ENCODE measurements at regions not wholly inside any gene's neighbourhood (a gene's known extent, or its start where the extent isn't known, plus 50 kb on each side); places are given as distances from the start of the nearest gene placed in this dataset.

- no peaks in the 10 kb centered on the region for H3K4me1 ChIP-seq (ENCODE audit: control insufficient read depth in 2 of 2, insufficient read depth in 2 of 2, low read length in 2 of 2)
- WGBS: 91% methylated on average over 4 of the region's 4 CpGs
- no peak for DNase-seq (ENCODE audit: low read depth in 6 of 9, low spot score in 9 of 9)
- H3K4me3 ChIP-seq (ENCODE audit: low read length in 2 of 2): no peak overlapping the region
- no peaks in the 10 kb centered on the region for H3K36me3 ChIP-seq (ENCODE audit: control insufficient read depth in 2 of 2, insufficient read depth in 2 of 2, low read length in 1 of 2)
- no peaks in the 10 kb centered on the region for H3K9me3 ChIP-seq (ENCODE audit: control insufficient read depth in 2 of 2, insufficient read depth in 1 of 2, low read length in 1 of 2)
- H3K27ac ChIP-seq (ENCODE audit: low read depth in 1 of 2, low read length in 1 of 2): no peak overlapping the region
- no peaks in the 10 kb centered on the region for H3K27me3 ChIP-seq (ENCODE audit: control insufficient read depth in 2 of 2, insufficient read depth in 1 of 2, low read length in 1 of 2)
Observed at GRCh38 chr4:173700650-173701049, 170.6 kb upstream of the HAND2 start.

DNA sequence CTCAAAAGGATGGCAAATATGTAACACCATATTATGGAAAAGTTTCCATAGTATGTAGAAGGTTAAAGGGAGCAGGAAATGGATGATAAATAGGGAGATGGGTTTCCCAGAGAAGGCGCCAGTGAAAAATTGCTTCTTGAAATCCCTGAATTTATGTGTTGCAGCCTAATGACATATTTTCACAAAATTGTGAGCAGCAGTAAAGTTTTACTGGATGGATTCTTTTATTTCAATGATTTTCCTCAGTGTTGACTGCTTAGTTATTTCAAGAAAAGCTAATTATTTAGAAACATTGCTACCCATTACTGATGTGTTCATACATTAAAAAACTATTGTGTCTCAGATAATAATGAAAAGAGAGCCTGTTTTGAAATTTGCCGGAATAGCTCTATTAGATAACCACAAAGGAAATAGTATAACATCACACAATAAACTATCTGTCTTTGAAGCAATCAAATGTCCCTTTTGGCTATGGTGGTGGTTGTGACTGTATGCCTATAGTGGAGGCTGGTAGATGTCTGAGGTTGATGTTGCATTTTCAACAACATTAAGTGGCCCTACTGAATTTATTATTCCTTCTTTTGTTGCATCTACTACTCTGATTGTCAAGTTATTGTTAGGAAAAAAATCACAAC, 169.9 kb upstream of the HAND2 start:
- H3K27me3 ChIP-seq (ENCODE audit: control insufficient read depth in 2 of 2, insufficient read depth in 1 of 2, low read length in 1 of 2): no peaks in the 10 kb centered on the region
- no peaks in the 10 kb centered on the region for H3K4me1 ChIP-seq (ENCODE audit: control insufficient read depth in 2 of 2, insufficient read depth in 2 of 2, low read length in 2 of 2)
- no peak overlapping the region for H3K4me3 ChIP-seq (ENCODE audit: low read length in 2 of 2)
- no peak for DNase-seq (ENCODE audit: low read depth in 6 of 9, low spot score in 9 of 9)
- no peaks in the 10 kb centered on the region for H3K9me3 ChIP-seq (ENCODE audit: control insufficient read depth in 2 of 2, insufficient read depth in 1 of 2, low read length in 1 of 2)
- 93% methylated on average over 2 of the region's 2 CpGs for WGBS
- no peak overlapping the region for H3K27ac ChIP-seq (ENCODE audit: low read depth in 1 of 2, low read length in 1 of 2)
- H3K36me3 ChIP-seq (ENCODE audit: control insufficient read depth in 2 of 2, insufficient read depth in 2 of 2, low read length in 1 of 2): no peaks in the 10 kb centered on the region

DNA sequence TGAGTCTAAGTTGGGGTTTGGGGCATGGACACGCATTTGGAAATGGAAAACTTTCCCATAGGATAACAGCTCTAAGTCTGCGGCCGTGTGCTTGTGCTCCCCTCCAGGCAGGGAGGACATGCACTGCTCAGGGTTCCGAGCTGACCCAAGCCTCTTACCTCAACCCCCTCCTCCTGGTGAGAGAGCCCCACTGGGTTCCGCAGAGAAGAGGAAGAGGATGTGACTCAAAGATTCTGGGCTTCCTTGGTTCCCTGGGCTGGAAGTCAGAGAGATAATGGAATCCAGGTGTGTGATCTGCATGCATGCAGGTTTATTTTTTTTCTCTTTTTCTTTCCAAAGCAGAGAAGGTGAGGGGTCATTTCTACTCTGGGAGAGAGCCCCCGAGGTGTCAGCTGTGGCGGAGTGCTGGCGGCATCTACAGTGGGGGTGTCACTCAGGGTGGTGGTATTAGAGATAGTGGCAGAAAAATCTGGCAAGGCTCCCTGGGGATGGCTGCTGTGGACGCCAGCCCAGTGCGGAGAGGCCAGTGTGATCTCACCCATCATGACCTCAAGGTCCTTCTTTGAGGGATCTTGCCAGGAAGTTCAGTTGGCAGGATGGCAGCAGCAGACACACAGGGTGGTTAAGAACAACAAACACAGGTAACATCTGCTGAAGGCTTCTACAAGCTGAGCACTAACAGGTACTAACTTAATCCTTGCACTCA, 168.7 kb upstream of the HAND2 start:
- Histone ChIP-seq H3K9me3 (ENCODE audit: control insufficient read depth in 2 of 2, insufficient read depth in 1 of 2, low read length in 1 of 2) (no peaks in the 10 kb centered on the region), H3K36me3 (ENCODE audit: control insufficient read depth in 2 of 2, insufficient read depth in 2 of 2, low read length in 1 of 2) (no peaks in the 10 kb centered on the region), H3K27me3 (ENCODE audit: control insufficient read depth in 2 of 2, insufficient read depth in 1 of 2, low read length in 1 of 2) (no peaks in the 10 kb centered on the region), H3K4me1 (ENCODE audit: control insufficient read depth in 2 of 2, insufficient read depth in 2 of 2, low read length in 2 of 2) (no peaks in the 10 kb centered on the region), H3K4me3 (ENCODE audit: low read length in 2 of 2) (no peak overlapping the region), H3K27ac (ENCODE audit: low read depth in 1 of 2, low read length in 1 of 2) (no peak overlapping the region)
- no peak for DNase-seq (ENCODE audit: low read depth in 6 of 9, low spot score in 9 of 9)
- 78% methylated on average over 10 of the region's 10 CpGs for WGBS

DNA sequence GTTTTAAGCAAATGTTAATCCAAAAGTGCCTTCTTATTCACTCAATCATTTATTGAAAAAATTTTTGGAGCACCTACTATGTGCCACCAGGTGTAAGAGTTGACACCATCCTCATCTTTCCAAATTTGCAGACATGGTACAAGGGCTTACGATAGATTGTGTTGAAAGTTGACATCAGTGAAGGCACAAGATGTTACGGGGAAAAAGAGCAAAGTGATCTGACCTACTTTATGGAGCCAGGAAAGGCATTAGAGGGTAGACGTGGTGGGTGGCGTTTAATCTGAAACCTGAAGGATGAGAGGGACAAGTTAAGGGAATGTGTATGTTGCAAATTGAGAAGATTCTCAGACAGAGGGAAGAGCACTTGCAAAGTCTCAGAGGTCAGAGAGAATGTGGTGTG, 167.8 kb upstream of the HAND2 start:
- no peak overlapping the region for H3K4me3 ChIP-seq (ENCODE audit: low read length in 2 of 2)
- H3K27ac ChIP-seq (ENCODE audit: low read depth in 1 of 2, low read length in 1 of 2): no peak overlapping the region
- no peak for DNase-seq (ENCODE audit: low read depth in 6 of 9, low spot score in 9 of 9)
- WGBS: 83% methylated on average over 4 of the region's 4 CpGs
- H3K27me3 ChIP-seq (ENCODE audit: control insufficient read depth in 2 of 2, insufficient read depth in 1 of 2, low read length in 1 of 2): no peaks in the 10 kb centered on the region
- H3K9me3 ChIP-seq (ENCODE audit: control insufficient read depth in 2 of 2, insufficient read depth in 1 of 2, low read length in 1 of 2): no peaks in the 10 kb centered on the region
- H3K36me3 ChIP-seq (ENCODE audit: control insufficient read depth in 2 of 2, insufficient read depth in 2 of 2, low read length in 1 of 2): no peaks in the 10 kb centered on the region
- H3K4me1 ChIP-seq (ENCODE audit: control insufficient read depth in 2 of 2, insufficient read depth in 2 of 2, low read length in 2 of 2): no peaks in the 10 kb centered on the region

GRCh38 chr4:173696551-173696950, 166.5 kb upstream of the HAND2 start:
- H3K27me3 ChIP-seq (ENCODE audit: control insufficient read depth in 2 of 2, insufficient read depth in 1 of 2, low read length in 1 of 2): no peaks in the 10 kb centered on the region
- no peak for DNase-seq (ENCODE audit: low read depth in 6 of 9, low spot score in 9 of 9)
- H3K27ac ChIP-seq (ENCODE audit: low read depth in 1 of 2, low read length in 1 of 2): no peak overlapping the region
- no peak overlapping the region for H3K4me3 ChIP-seq (ENCODE audit: low read length in 2 of 2)
- no peaks in the 10 kb centered on the region for H3K9me3 ChIP-seq (ENCODE audit: control insufficient read depth in 2 of 2, insufficient read depth in 1 of 2, low read length in 1 of 2)
- WGBS: 100% methylated on average over 1 of the region's 1 CpG
- H3K4me1 ChIP-seq (ENCODE audit: control insufficient read depth in 2 of 2, insufficient read depth in 2 of 2, low read length in 2 of 2): no peaks in the 10 kb centered on the region
- H3K36me3 ChIP-seq (ENCODE audit: control insufficient read depth in 2 of 2, insufficient read depth in 2 of 2, low read length in 1 of 2): no peaks in the 10 kb centered on the region

GRCh38 chr4:173696011-173696410, 166.0 kb upstream of the HAND2 start:
- H3K4me1 ChIP-seq (ENCODE audit: control insufficient read depth in 2 of 2, insufficient read depth in 2 of 2, low read length in 2 of 2): no peaks in the 10 kb centered on the region
- no peaks in the 10 kb centered on the region for H3K27me3 ChIP-seq (ENCODE audit: control insufficient read depth in 2 of 2, insufficient read depth in 1 of 2, low read length in 1 of 2)
- H3K27ac ChIP-seq (ENCODE audit: low read depth in 1 of 2, low read length in 1 of 2): no peak overlapping the region
- no peaks in the 10 kb centered on the region for H3K9me3 ChIP-seq (ENCODE audit: control insufficient read depth in 2 of 2, insufficient read depth in 1 of 2, low read length in 1 of 2)
- 82% methylated on average over 5 of the region's 5 CpGs for WGBS
- no peak for DNase-seq (ENCODE audit: low read depth in 6 of 9, low spot score in 9 of 9)
- H3K4me3 ChIP-seq (ENCODE audit: low read length in 2 of 2): no peak overlapping the region
- no peaks in the 10 kb centered on the region for H3K36me3 ChIP-seq (ENCODE audit: control insufficient read depth in 2 of 2, insufficient read depth in 2 of 2, low read length in 1 of 2)

- no peaks in the 10 kb centered on the region for H3K36me3 ChIP-seq (ENCODE audit: control insufficient read depth in 2 of 2, insufficient read depth in 2 of 2, low read length in 1 of 2)
- H3K27ac ChIP-seq (ENCODE audit: low read depth in 1 of 2, low read length in 1 of 2): no peak overlapping the region
- no peaks in the 10 kb centered on the region for H3K4me1 ChIP-seq (ENCODE audit: control insufficient read depth in 2 of 2, insufficient read depth in 2 of 2, low read length in 2 of 2)
- H3K27me3 ChIP-seq (ENCODE audit: control insufficient read depth in 2 of 2, insufficient read depth in 1 of 2, low read length in 1 of 2): no peaks in the 10 kb centered on the region
- DNase-seq (ENCODE audit: low read depth in 6 of 9, low spot score in 9 of 9): no peak
- H3K9me3 ChIP-seq (ENCODE audit: control insufficient read depth in 2 of 2, insufficient read depth in 1 of 2, low read length in 1 of 2): no peaks in the 10 kb centered on the region
- no peak overlapping the region for H3K4me3 ChIP-seq (ENCODE audit: low read length in 2 of 2)
Observed at GRCh38 chr4:173685831-173686210, 155.8 kb upstream of the HAND2 start.

GRCh38 chr4:173685165-173685830, 155.3 kb upstream of the HAND2 start:
- no peak for DNase-seq (ENCODE audit: low read depth in 6 of 9, low spot score in 9 of 9)
- H3K27me3 ChIP-seq (ENCODE audit: control insufficient read depth in 2 of 2, insufficient read depth in 1 of 2, low read length in 1 of 2): no peaks in the 10 kb centered on the region
- WGBS: 91% methylated on average over 9 of the region's 9 CpGs
- H3K4me3 ChIP-seq (ENCODE audit: low read length in 2 of 2): no peak overlapping the region
- no peaks in the 10 kb centered on the region for H3K9me3 ChIP-seq (ENCODE audit: control insufficient read depth in 2 of 2, insufficient read depth in 1 of 2, low read length in 1 of 2)
- H3K4me1 ChIP-seq (ENCODE audit: control insufficient read depth in 2 of 2, insufficient read depth in 2 of 2, low read length in 2 of 2): no peaks in the 10 kb centered on the region
- H3K36me3 ChIP-seq (ENCODE audit: control insufficient read depth in 2 of 2, insufficient read depth in 2 of 2, low read length in 1 of 2): no peaks in the 10 kb centered on the region
- H3K27ac ChIP-seq (ENCODE audit: low read depth in 1 of 2, low read length in 1 of 2): no peak overlapping the region

DNA sequence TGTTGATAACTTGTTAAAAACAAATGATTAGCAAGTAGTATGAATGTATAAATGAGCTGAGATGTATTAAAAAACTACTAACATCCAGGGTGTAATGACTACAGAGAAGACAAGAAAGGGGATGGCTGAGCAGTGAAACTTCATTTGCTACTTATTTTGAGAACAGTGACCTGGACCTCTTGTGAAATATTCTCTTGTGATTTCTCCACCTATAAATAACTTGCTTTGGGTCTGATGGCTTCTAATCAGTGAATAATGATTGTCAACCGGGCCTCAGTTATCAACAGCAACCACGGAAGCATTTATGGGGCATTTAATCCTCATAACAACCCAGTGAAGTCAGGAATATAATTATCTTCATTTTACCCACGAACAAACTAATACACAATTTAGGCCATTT, 154.2 kb upstream of the HAND2 start:
- H3K36me3 ChIP-seq (ENCODE audit: control insufficient read depth in 2 of 2, insufficient read depth in 2 of 2, low read length in 1 of 2): no peaks in the 10 kb centered on the region
- H3K27ac ChIP-seq (ENCODE audit: low read depth in 1 of 2, low read length in 1 of 2): no peak overlapping the region
- 74% methylated on average over 3 of the region's 3 CpGs for WGBS
- no peak for DNase-seq (ENCODE audit: low read depth in 6 of 9, low spot score in 9 of 9)
- H3K27me3 ChIP-seq (ENCODE audit: control insufficient read depth in 2 of 2, insufficient read depth in 1 of 2, low read length in 1 of 2): no peaks in the 10 kb centered on the region
- no peaks in the 10 kb centered on the region for H3K4me1 ChIP-seq (ENCODE audit: control insufficient read depth in 2 of 2, insufficient read depth in 2 of 2, low read length in 2 of 2)
- H3K9me3 ChIP-seq (ENCODE audit: control insufficient read depth in 2 of 2, insufficient read depth in 1 of 2, low read length in 1 of 2): no peaks in the 10 kb centered on the region
- no peak overlapping the region for H3K4me3 ChIP-seq (ENCODE audit: low read length in 2 of 2)

Data from thymus (tissue), 11 donors.